IMR-90 (cell line): ENCODE measurements at regions not wholly inside any gene's neighbourhood (a gene's known extent, or its start where the extent isn't known, plus 50 kb on each side); places are given as distances from the start of the nearest gene placed in this dataset.

Source experiments
- ATAC-seq: fragments of 200-7000 bp; cut with Tn5 transposase; 2 replicates; pipeline ENCODE4 v1.9.1; 2020; ENCODE audit warnings: low read depth, mild to moderate bottlenecking, moderate library complexity
- BruUV-seq: library from RNA; stranded (reverse); fragments of 400-500 nt; replicated peaks from 2 replicates; lab custom pipeline; 2021; lab: Mats Ljungman, UMichigan
- CTCF ChIA-PET: fragments of 300-600 bp; formaldehyde crosslinking; extraction: SDS; loops from one replicate; lab custom pipeline; 2021; ENCODE audit warnings: antibody characterized with exemption; lab: Yijun Ruan, JAX
- POLR2A ChIA-PET: fragments of 300-600 bp; sonication (Branson Sonifier 250); formaldehyde crosslinking; loops from one replicate; lab custom pipeline; 2022; ENCODE audit warnings: antibody characterized with exemption; ENCODE audit not compliant: unreplicated experiment; lab: Charles Lee
- DNase-seq: peaks from one replicate; pipeline ENCODE4 v3.0.0; 2013
- H2AFZ ChIP-seq: replicated peaks from 2 replicates; pipeline ENCODE3; 2013; ENCODE audit warnings: low read length, mild to moderate bottlenecking; ENCODE audit not compliant: poor library complexity
- H2AK5ac ChIP-seq: 2 replicates; pipeline ENCODE4 v1.6.1; 2013; ENCODE audit warnings: low read depth, low read length, inconsistent platforms
- H2AK9ac ChIP-seq: replicated peaks from 2 replicates; pipeline ENCODE3; 2013; ENCODE audit warnings: mild to moderate bottlenecking, low read depth, low read length, moderate library complexity; ENCODE audit not compliant: poor library complexity
- H2BK120ac ChIP-seq: 2 replicates; pipeline ENCODE4 v1.6.1; 2013; ENCODE audit warnings: low read depth, low read length, inconsistent platforms
- H2BK15ac ChIP-seq: 3 replicates; pipeline ENCODE4 v1.6.1; 2013; ENCODE audit warnings: low read depth, low read length, inconsistent platforms
- H2BK20ac ChIP-seq: 2 replicates; pipeline ENCODE4 v1.6.1; 2013; ENCODE audit warnings: low read depth, mild to moderate bottlenecking, inconsistent platforms, low read length, moderate library complexity
- H2BK5ac ChIP-seq: 2 replicates; pipeline ENCODE4 v1.6.1; 2013; ENCODE audit warnings: mild to moderate bottlenecking, low read depth, low read length, inconsistent platforms; ENCODE audit not compliant: poor library complexity, severe bottlenecking
- H3K14ac ChIP-seq: replicated peaks from 2 replicates; pipeline ENCODE4 v1.6.1; 2013; ENCODE audit warnings: low read depth, low read length, inconsistent platforms
- H3K18ac ChIP-seq: 2 replicates; pipeline ENCODE4 v1.6.1; 2013; ENCODE audit warnings: low read depth, low read length, control low read depth
- H3K23ac ChIP-seq: 2 replicates; pipeline ENCODE4 v1.6.1; 2013; ENCODE audit warnings: low read depth, low read length, inconsistent platforms
- H3K27ac ChIP-seq: 2 replicates; pipeline ENCODE4 v1.5.1; 2013; ENCODE audit warnings: mild to moderate bottlenecking, control low read depth, low read length; ENCODE audit not compliant: insufficient read depth
- H3K27me3 ChIP-seq: 2 replicates; pipeline ENCODE4 v1.6.1; 2013; ENCODE audit warnings: low read length; ENCODE audit not compliant: control insufficient read depth, insufficient read depth
- H3K36me3 ChIP-seq: 2 replicates; pipeline ENCODE4 v1.6.1; 2013; ENCODE audit warnings: low read length, mixed read lengths; ENCODE audit not compliant: control insufficient read depth, insufficient read depth
- H3K4ac ChIP-seq: 2 replicates; pipeline ENCODE4 v1.6.1; 2013; ENCODE audit warnings: low read depth, low read length, inconsistent platforms
- H3K4me1 ChIP-seq: 2 replicates; pipeline ENCODE4 v1.6.1; 2013; ENCODE audit warnings: low read length, mixed read lengths; ENCODE audit not compliant: control insufficient read depth, insufficient read depth
- H3K4me2 ChIP-seq: 2 replicates; pipeline ENCODE4 v1.6.1; 2013; ENCODE audit warnings: low read depth, mild to moderate bottlenecking, control low read depth, low read length, moderate library complexity
- H3K4me3 ChIP-seq: 2 replicates; pipeline ENCODE4 v1.5.1; 2013; ENCODE audit warnings: low read depth, mild to moderate bottlenecking, control low read depth, low read length, moderate library complexity; ENCODE audit not compliant: insufficient read depth
- H3K56ac ChIP-seq: 2 replicates; pipeline ENCODE4 v1.6.1; 2013; ENCODE audit warnings: low read length, inconsistent platforms; ENCODE audit not compliant: insufficient read depth; ENCODE audit errors: extremely low read depth
- H3K79me1 ChIP-seq, 2 experiments: 2 replicates each; pipeline ENCODE4 v1.6.1; 2013; ENCODE audit warnings: low read length in 2 of 2, inconsistent platforms in 1 of 2, low read depth in 1 of 2
- H3K9ac ChIP-seq: 2 replicates; pipeline ENCODE4 v1.6.1; 2013; ENCODE audit warnings: low read depth, low read length, control low read depth
- H3K9me1 ChIP-seq: 2 replicates; pipeline ENCODE4 v1.6.1; 2013; ENCODE audit warnings: low read length, inconsistent platforms; ENCODE audit not compliant: insufficient read depth
- H3K9me3 ChIP-seq: 2 replicates; pipeline ENCODE4 v1.6.1; 2013; ENCODE audit warnings: low read length; ENCODE audit not compliant: control insufficient read depth, insufficient read depth
- H4K20me1 ChIP-seq: 2 replicates; pipeline ENCODE4 v1.6.1; 2013; ENCODE audit warnings: low read length, inconsistent platforms; ENCODE audit not compliant: insufficient read depth
- H4K5ac ChIP-seq: 2 replicates; pipeline ENCODE4 v1.6.1; 2013; ENCODE audit warnings: mild to moderate bottlenecking, low read depth, low read length, control low read depth
- H4K8ac ChIP-seq, 2 experiments: 2 replicates each; pipeline ENCODE4 v1.6.1; 2013; ENCODE audit warnings: low read depth in 2 of 2, low read length in 2 of 2, control low read depth in 1 of 2, inconsistent platforms in 1 of 2
- H4K91ac ChIP-seq: 2 replicates; pipeline ENCODE4 v1.6.1; 2013; ENCODE audit warnings: low read depth, low read length, inconsistent platforms; ENCODE audit not compliant: insufficient read depth
- CEBPB ChIP-seq: IDR thresholded peaks from 2 replicates; pipeline ENCODE4 v1.6.1; 2012; ENCODE audit warnings: low read depth, low read length, improper control_type of control experiment
- CHD1 ChIP-seq: IDR thresholded peaks from 2 replicates; pipeline ENCODE4 v1.6.1; 2012; ENCODE audit warnings: low read depth, low read length, improper control_type of control experiment
- ELK1 ChIP-seq: fragments of 150-350 bp; IDR thresholded peaks from 2 replicates; pipeline ENCODE4 v1.6.1; 2016; ENCODE audit warnings: low read depth, mild to moderate bottlenecking, low read length, moderate library complexity, borderline replicate concordance
- MAFK ChIP-seq: IDR thresholded peaks from 2 replicates; pipeline ENCODE4 v1.6.1; 2012; ENCODE audit warnings: low read depth, low read length, improper control_type of control experiment
- MAZ ChIP-seq: IDR thresholded peaks from 2 replicates; pipeline ENCODE4 v1.6.1; 2012; ENCODE audit warnings: low read depth, mild to moderate bottlenecking, low read length, improper control_type of control experiment, moderate library complexity, borderline replicate concordance
- MXI1 ChIP-seq: IDR thresholded peaks from 2 replicates; pipeline ENCODE4 v1.6.1; 2012; ENCODE audit warnings: low read depth, mild to moderate bottlenecking, low read length, moderate library complexity, borderline replicate concordance
- NFE2L2 ChIP-seq: fragments of 150-350 bp; IDR thresholded peaks from 2 replicates; pipeline ENCODE4 v1.6.1; 2016; ENCODE audit warnings: low read depth, mild to moderate bottlenecking, low read length
- RAD21 ChIP-seq: IDR thresholded peaks from 2 replicates; pipeline ENCODE4 v1.6.1; 2012; ENCODE audit warnings: low read length, improper control_type of control experiment
- RCOR1 ChIP-seq: IDR thresholded peaks from 2 replicates; pipeline ENCODE4 v1.6.1; 2012; ENCODE audit warnings: mild to moderate bottlenecking, low read length, improper control_type of control experiment; ENCODE audit not compliant: insufficient replicate concordance
- RFX5 ChIP-seq: IDR thresholded peaks from 2 replicates; pipeline ENCODE4 v1.8.0; 2012; ENCODE audit warnings: low read depth, mild to moderate bottlenecking, low read length, moderate library complexity
- WGBS, 2 experiments: methylation state at CpG; one replicate each; pipeline versions ENCODE4 v1.1.5 to v1.1.7; 2013; ENCODE audit warnings: missing lambda C conversion rate in 2 of 2; ENCODE audit not compliant: insufficient read length in 1 of 2; ENCODE audit errors: extremely low coverage in 2 of 2; 5-methylcytosine and 5-hydroxymethylcytosine counted together
- dilution Hi-C: fragments of 300-500 bp; cut with HindIII; formaldehyde crosslinking; loops from one replicate; pipeline ENCODE4 v1.14.3; 2018; ENCODE audit warnings: low sequenced_read_pairs; ENCODE audit not compliant: unreplicated experiment
- in situ Hi-C: fragments of 300-500 bp; cut with MboI; formaldehyde crosslinking; loops from 3 replicates; pipeline ENCODE4 v1.14.3; 2019; ENCODE audit warnings: low sequenced_read_pairs, inconsistent platforms, mixed read lengths
- intact Hi-C: fragments of 100-400 bp; cut with micrococcal nuclease; formaldehyde crosslinking; loops from 2 replicates; pipeline ENCODE4 v1.10.0; 2022
- TF ChIP-seq, protein P1 (sequence below): fragments of 150-350 bp; IDR thresholded peaks from 2 replicates; pipeline ENCODE4 v1.6.1; 2017; ENCODE audit warnings: mild to moderate bottlenecking, antibody characterized with exemption, low read length, low read depth
- TF ChIP-seq, protein P2 (sequence below): conservative IDR thresholded peaks from 2 replicates; pipeline ENCODE4 v1.5.1; 2012; ENCODE audit warnings: mild to moderate bottlenecking, low read depth, low read length, improper control_type of control experiment

DNA sequence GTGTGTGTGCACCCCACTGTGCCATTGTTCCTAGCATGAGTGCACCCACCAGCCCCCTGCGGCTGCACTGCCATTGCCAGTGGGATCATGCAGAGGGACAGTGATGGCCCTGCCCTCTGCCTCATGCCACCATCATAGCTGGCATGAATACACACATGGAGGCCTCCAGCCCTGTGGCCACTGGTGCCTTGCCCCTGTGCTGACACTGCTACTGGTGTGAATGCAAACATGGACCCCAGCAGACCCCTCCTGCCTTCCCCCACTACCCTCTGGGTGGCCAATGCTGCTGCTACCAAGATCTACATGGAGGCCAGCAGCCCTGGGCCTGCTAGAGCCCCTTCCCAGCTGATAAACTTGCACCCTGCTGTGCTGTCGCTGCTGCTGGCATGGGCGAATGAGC lies 995.5 kb upstream of the GOT2 start:
- DNase-seq (no peak), ATAC-seq (no peak)
- no peak overlapping the region for H3K27ac ChIP-seq
- H4K91ac ChIP-seq: no peak overlapping the region
- no peaks in the 10 kb centered on the region for H3K9me3 ChIP-seq
- intact Hi-C loops (no loop called here), dilution Hi-C loops (no loop called here), in situ Hi-C loops (no loop called here)
- ChIA-PET CTCF (no interaction called here), POLR2A (no interaction called here)
- H3K4ac ChIP-seq: no peak overlapping the region
- H3K9ac ChIP-seq: no peak overlapping the region
- H3K4me1 ChIP-seq: no peaks in the 10 kb centered on the region
- no peaks in the 10 kb centered on the region for H3K9me1 ChIP-seq
- H2AFZ ChIP-seq: no peak overlapping the region
- no peak overlapping the region for H2BK5ac ChIP-seq
- H3K23ac ChIP-seq: no peak overlapping the region
- H3K27me3 ChIP-seq: no peaks in the 10 kb centered on the region
- H4K5ac ChIP-seq: no peak overlapping the region
- H2BK120ac ChIP-seq: no peak overlapping the region
- BruUV-seq: no TSS peak
- no peaks in the 10 kb centered on the region for H4K20me1 ChIP-seq
- TF ChIP-seq MAFK (no peak), CEBPB (no peak), RFX5 (no peak), MXI1 (no peak), MAZ (no peak), NFE2L2 (no peak), CHD1 (no peak), RAD21 (no peak), RCOR1 (no peak), ELK1 (no peak)
- TF ChIP-seq, protein P1, sequence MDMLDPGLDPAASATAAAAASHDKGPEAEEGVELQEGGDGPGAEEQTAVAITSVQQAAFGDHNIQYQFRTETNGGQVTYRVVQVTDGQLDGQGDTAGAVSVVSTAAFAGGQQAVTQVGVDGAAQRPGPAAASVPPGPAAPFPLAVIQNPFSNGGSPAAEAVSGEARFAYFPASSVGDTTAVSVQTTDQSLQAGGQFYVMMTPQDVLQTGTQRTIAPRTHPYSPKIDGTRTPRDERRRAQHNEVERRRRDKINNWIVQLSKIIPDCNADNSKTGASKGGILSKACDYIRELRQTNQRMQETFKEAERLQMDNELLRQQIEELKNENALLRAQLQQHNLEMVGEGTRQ: no peak
- TF ChIP-seq, protein P2, sequence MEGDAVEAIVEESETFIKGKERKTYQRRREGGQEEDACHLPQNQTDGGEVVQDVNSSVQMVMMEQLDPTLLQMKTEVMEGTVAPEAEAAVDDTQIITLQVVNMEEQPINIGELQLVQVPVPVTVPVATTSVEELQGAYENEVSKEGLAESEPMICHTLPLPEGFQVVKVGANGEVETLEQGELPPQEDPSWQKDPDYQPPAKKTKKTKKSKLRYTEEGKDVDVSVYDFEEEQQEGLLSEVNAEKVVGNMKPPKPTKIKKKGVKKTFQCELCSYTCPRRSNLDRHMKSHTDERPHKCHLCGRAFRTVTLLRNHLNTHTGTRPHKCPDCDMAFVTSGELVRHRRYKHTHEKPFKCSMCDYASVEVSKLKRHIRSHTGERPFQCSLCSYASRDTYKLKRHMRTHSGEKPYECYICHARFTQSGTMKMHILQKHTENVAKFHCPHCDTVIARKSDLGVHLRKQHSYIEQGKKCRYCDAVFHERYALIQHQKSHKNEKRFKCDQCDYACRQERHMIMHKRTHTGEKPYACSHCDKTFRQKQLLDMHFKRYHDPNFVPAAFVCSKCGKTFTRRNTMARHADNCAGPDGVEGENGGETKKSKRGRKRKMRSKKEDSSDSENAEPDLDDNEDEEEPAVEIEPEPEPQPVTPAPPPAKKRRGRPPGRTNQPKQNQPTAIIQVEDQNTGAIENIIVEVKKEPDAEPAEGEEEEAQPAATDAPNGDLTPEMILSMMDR: no peak
- no peak overlapping the region for H2AK9ac ChIP-seq
- H3K79me1 ChIP-seq: no peaks in the 10 kb centered on the region
- H2BK15ac ChIP-seq: no peak overlapping the region
- H3K4me3 ChIP-seq: no peak overlapping the region
- H2AK5ac ChIP-seq: no peak overlapping the region
- H4K8ac ChIP-seq: no peak overlapping the region
- H3K14ac ChIP-seq: no peak overlapping the region
- no peaks in the 10 kb centered on the region for H3K36me3 ChIP-seq
- no peak overlapping the region for H3K56ac ChIP-seq
- H3K18ac ChIP-seq: no peak overlapping the region
- no CpG with 5 or more reads among the region's 3 CpGs for WGBS, 2 experiments
- no peak overlapping the region for H2BK20ac ChIP-seq
- no peak overlapping the region for H3K4me2 ChIP-seq
